GM21529 (cell line): ENCODE measurements at regions not wholly inside any gene's neighbourhood (a gene's known extent, or its start where the extent isn't known, plus 50 kb on each side); places are given as distances from the start of the nearest gene placed in this dataset.

Source experiments
- ATAC-seq: cut with Tn5 transposase; IDR thresholded peaks from one replicate; pipeline ENCODE4 v1.9.1; 2021; ENCODE audit not compliant: unreplicated experiment

- ATAC-seq = no peak
These were observed 110.4 kb upstream of the CTNNB1 start for GRCh38 chr3:41088882-41089281.

GRCh38 chr3:41089566-41089965 is 109.7 kb upstream of the CTNNB1 start:
- no peak for ATAC-seq

GRCh38 chr3:41092844-41093243 is 106.5 kb upstream of the CTNNB1 start:
- ATAC-seq = no peak

- ATAC-seq = no peak
These were observed 105.8 kb upstream of the CTNNB1 start for GRCh38 chr3:41093476-41093875.

GRCh38 chr3:41094351-41094750 is 105.0 kb upstream of the CTNNB1 start:
- no peak for ATAC-seq

- no peak for ATAC-seq
These were observed 103.6 kb upstream of the CTNNB1 start for GRCh38 chr3:41095702-41096101.

- ATAC-seq = no peak
These were observed 101.3 kb upstream of the CTNNB1 start for GRCh38 chr3:41097896-41098496.

GRCh38 chr3:41101231-41101630 is 98.1 kb upstream of the CTNNB1 start:
- ATAC-seq = no peak

- no peak for ATAC-seq
These were observed 97.2 kb upstream of the CTNNB1 start for GRCh38 chr3:41102053-41102556.

- ATAC-seq = no peak
These were observed 96.6 kb upstream of the CTNNB1 start for GRCh38 chr3:41102750-41103149.

GRCh38 chr3:41103200-41103599 is 96.1 kb upstream of the CTNNB1 start:
- ATAC-seq = no peak

GRCh38 chr3:41104147-41104546 is 95.2 kb upstream of the CTNNB1 start:
- no peak for ATAC-seq

GRCh38 chr3:41106691-41107090 is 92.6 kb upstream of the CTNNB1 start:
- no peak for ATAC-seq

GRCh38 chr3:41111011-41111410 is 88.3 kb upstream of the CTNNB1 start:
- ATAC-seq = no peak

- no peak for ATAC-seq
These were observed 86.8 kb upstream of the CTNNB1 start for GRCh38 chr3:41112466-41112865.

- no peak for ATAC-seq
These were observed 84.2 kb upstream of the CTNNB1 start for GRCh38 chr3:41115069-41115468.

GRCh38 chr3:41116851-41117250 is 82.5 kb upstream of the CTNNB1 start:
- no peak for ATAC-seq

- ATAC-seq = peak; percentile 91
These were observed 81.9 kb upstream of the CTNNB1 start for GRCh38 chr3:41117398-41117870.

- no peak for ATAC-seq
These were observed 80.6 kb upstream of the CTNNB1 start for GRCh38 chr3:41118461-41119390.

GRCh38 chr3:41120460-41120859 is 78.8 kb upstream of the CTNNB1 start:
- ATAC-seq = no peak

- no peak for ATAC-seq
These were observed 74.0 kb upstream of the CTNNB1 start for GRCh38 chr3:41125258-41125657.

- no peak for ATAC-seq
These were observed 72.8 kb upstream of the CTNNB1 start for GRCh38 chr3:41126472-41126871.
